HEK293 (cell line): ENCODE measurements at regions not wholly inside any gene's neighbourhood (a gene's known extent, or its start where the extent isn't known, plus 50 kb on each side); places are given as distances from the start of the nearest gene placed in this dataset.

ENCODE experiments used
- CTCF ChIA-PET: fragments of 350-600 bp; formaldehyde crosslinking; extraction: SDS; loops from one replicate; lab custom pipeline; 2021; ENCODE audit warnings: antibody characterized with exemption; lab: Yijun Ruan, JAX
- POLR2A ChIA-PET: fragments of 300-600 bp; formaldehyde crosslinking; extraction: SDS; loops from one replicate; lab custom pipeline; 2020; ENCODE audit warnings: antibody characterized with exemption, inconsistent platforms; lab: Yijun Ruan, JAX
- H3K27ac ChIP-seq: fragments of 200-500 bp; sonication (Bioruptor generic); 2 replicates; pipeline ENCODE4 v1.5.1; 2014; ENCODE audit warnings: low read depth, low read length, control low read depth, inconsistent platforms; ENCODE audit errors: extremely low read depth
- H3K36me3 ChIP-seq, 2 experiments: fragments of 200-500 bp in 1 of 2; sonication (Bioruptor generic) in 1 of 2; 1 replicate in 1 of 2; 2 replicates in 1 of 2; pipeline ENCODE4 v1.5.1; 2014 to 2017; ENCODE audit warnings: inconsistent platforms in 2 of 2, low read length in 2 of 2; ENCODE audit not compliant: control insufficient read depth in 2 of 2, insufficient read depth in 1 of 2
- H3K4me1 ChIP-seq: fragments of 200-500 bp; sonication (Bioruptor generic); 2 replicates; pipeline ENCODE4 v1.5.1; 2014; ENCODE audit warnings: mild to moderate bottlenecking, low read length, inconsistent platforms; ENCODE audit not compliant: control insufficient read depth, insufficient read depth
- H3K4me3 ChIP-seq: 2 replicates; pipeline ENCODE4 v1.5.1; 2011; ENCODE audit warnings: low read depth, mild to moderate bottlenecking, control low read depth, low read length, moderate library complexity
- H3K9me3 ChIP-seq: fragments of 200-500 bp; sonication (Bioruptor generic); 2 replicates; pipeline ENCODE4 v1.5.1; 2014; ENCODE audit warnings: low read depth, low read length, inconsistent platforms; ENCODE audit not compliant: control insufficient read depth, insufficient read depth
- BCL11B ChIP-seq: fragments of 450-650 bp; formaldehyde crosslinking; IDR thresholded peaks from 2 replicates; pipeline ENCODE4 v1.5.1; 2016; ENCODE audit warnings: low read depth, missing biosample characterization, missing genetic modification characterization
- OSR2 ChIP-seq: fragments of 450-650 bp; formaldehyde crosslinking; IDR thresholded peaks from 2 replicates; pipeline ENCODE4 v1.5.1; 2016; ENCODE audit warnings: missing biosample characterization, missing genetic modification characterization
- SP7 ChIP-seq: fragments of 450-650 bp; formaldehyde crosslinking; IDR thresholded peaks from 2 replicates; pipeline ENCODE4 v1.5.1; 2016; ENCODE audit warnings: missing biosample characterization, missing genetic modification characterization
- ZNF121 ChIP-seq: fragments of 450-650 bp; formaldehyde crosslinking; IDR thresholded peaks from 2 replicates; pipeline ENCODE4 v1.5.1; 2016; ENCODE audit warnings: missing biosample characterization, missing genetic modification characterization
- ZNF140 ChIP-seq: fragments of 450-650 bp; formaldehyde crosslinking; IDR thresholded peaks from 2 replicates; pipeline ENCODE4 v1.5.1; 2016; ENCODE audit warnings: missing biosample characterization, missing genetic modification characterization
- ZNF324 ChIP-seq: fragments of 450-650 bp; formaldehyde crosslinking; IDR thresholded peaks from 2 replicates; pipeline ENCODE4 v1.5.1; 2016; ENCODE audit warnings: missing biosample characterization, missing genetic modification characterization
- ZNF366 ChIP-seq: fragments of 450-650 bp; formaldehyde crosslinking; conservative IDR thresholded peaks from 2 replicates; pipeline ENCODE4 v1.5.1; 2016; ENCODE audit warnings: missing biosample characterization, missing genetic modification characterization
- ZNF37A ChIP-seq: fragments of 450-650 bp; IDR thresholded peaks from 2 replicates; pipeline ENCODE4 v1.5.1; 2018; ENCODE audit warnings: missing biosample characterization, missing genetic modification characterization
- ZNF529 ChIP-seq: fragments of 450-650 bp; formaldehyde crosslinking; IDR thresholded peaks from 2 replicates; pipeline ENCODE4 v1.5.1; 2017; ENCODE audit warnings: missing genetic modification characterization, missing biosample characterization; ENCODE audit not compliant: insufficient replicate concordance
- ZNF555 ChIP-seq: fragments of 450-650 bp; formaldehyde crosslinking; conservative IDR thresholded peaks from 2 replicates; pipeline ENCODE4 v1.5.1; 2017; ENCODE audit warnings: missing biosample characterization, mild to moderate bottlenecking, missing genetic modification characterization, inconsistent platforms
- ZNF610 ChIP-seq: fragments of 450-650 bp; formaldehyde crosslinking; IDR thresholded peaks from 2 replicates; pipeline ENCODE4 v1.5.1; 2016; ENCODE audit warnings: missing biosample characterization, missing genetic modification characterization, borderline replicate concordance
- ZNF707 ChIP-seq: fragments of 450-650 bp; formaldehyde crosslinking; IDR thresholded peaks from 2 replicates; pipeline ENCODE4 v1.5.1; 2016; ENCODE audit warnings: missing biosample characterization, missing genetic modification characterization
- ZNF785 ChIP-seq: fragments of 450-650 bp; formaldehyde crosslinking; IDR thresholded peaks from 2 replicates; pipeline ENCODE4 v1.5.1; 2016; ENCODE audit warnings: missing biosample characterization, missing genetic modification characterization
- ZSCAN30 ChIP-seq: fragments of 450-650 bp; IDR thresholded peaks from 2 replicates; pipeline ENCODE4 v1.5.1; 2018; ENCODE audit warnings: missing biosample characterization, mild to moderate bottlenecking, missing genetic modification characterization, moderate library complexity
- TF ChIP-seq, protein P1 (sequence below): fragments of 450-650 bp; formaldehyde crosslinking; IDR thresholded peaks from 2 replicates; pipeline ENCODE4 v1.5.1; 2017; ENCODE audit warnings: missing biosample characterization, missing genetic modification characterization
- TF ChIP-seq, protein P2 (sequence below): fragments of 450-650 bp; formaldehyde crosslinking; IDR thresholded peaks from 2 replicates; pipeline ENCODE4 v1.5.1; 2017; ENCODE audit warnings: missing biosample characterization, missing genetic modification characterization
- TF ChIP-seq, protein P3 (sequence below): fragments of 450-650 bp; formaldehyde crosslinking; IDR thresholded peaks from 2 replicates; pipeline ENCODE4 v1.5.1; 2016; ENCODE audit warnings: missing biosample characterization, missing genetic modification characterization

DNA sequence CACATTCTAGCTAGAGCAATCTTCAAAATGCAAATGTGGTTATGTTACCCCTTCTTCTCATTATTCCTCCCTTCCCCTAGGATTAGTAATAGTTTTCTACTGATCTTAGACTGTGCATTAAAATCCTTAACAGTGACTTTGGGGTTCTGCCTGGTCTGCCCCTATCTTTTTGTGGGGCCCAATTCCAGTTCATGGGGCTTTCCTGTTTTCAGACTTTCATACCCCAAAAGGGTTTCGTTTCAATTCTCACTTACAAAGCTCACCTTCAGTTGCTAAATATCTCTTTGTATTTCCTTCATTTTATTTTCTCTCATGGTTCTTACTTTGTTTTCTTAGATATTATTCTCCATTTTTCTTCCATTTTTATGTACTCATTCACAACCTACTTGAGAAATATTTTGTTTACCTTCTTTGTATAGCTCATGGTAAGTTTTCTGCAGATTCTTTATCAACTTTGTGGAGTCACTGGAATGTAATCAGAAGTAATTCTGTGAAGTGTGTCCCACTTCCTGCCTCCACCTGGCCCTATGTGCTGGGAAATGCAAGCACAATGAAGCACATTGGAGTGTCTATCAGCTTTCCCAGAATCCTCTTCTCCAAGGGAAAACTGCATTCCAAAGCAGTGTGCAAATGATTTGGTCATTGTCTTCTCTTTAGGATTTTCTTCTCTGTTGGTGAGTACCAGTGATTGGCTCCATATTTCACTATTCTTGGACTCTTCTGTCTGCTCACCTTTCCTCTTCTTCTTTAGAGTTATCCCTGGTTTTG, 350.2 kb downstream of the ZNF326 start:
- no peak overlapping the region for H3K27ac ChIP-seq
- H3K4me1 ChIP-seq, result no peaks in the 10 kb centered on the region
- H3K36me3 ChIP-seq, result no peaks in the 10 kb centered on the region
- CTCF ChIA-PET, result no interaction called here
- H3K9me3 ChIP-seq, result no peaks in the 10 kb centered on the region
- no peak overlapping the region for H3K4me3 ChIP-seq
- TF ChIP-seq, protein P1, sequence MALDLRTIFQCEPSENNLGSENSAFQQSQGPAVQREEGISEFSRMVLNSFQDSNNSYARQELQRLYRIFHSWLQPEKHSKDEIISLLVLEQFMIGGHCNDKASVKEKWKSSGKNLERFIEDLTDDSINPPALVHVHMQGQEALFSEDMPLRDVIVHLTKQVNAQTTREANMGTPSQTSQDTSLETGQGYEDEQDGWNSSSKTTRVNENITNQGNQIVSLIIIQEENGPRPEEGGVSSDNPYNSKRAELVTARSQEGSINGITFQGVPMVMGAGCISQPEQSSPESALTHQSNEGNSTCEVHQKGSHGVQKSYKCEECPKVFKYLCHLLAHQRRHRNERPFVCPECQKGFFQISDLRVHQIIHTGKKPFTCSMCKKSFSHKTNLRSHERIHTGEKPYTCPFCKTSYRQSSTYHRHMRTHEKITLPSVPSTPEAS (tag by site-specific recombination), result no peak
- TF ChIP-seq ZSCAN30, result no peak
- no peak for TF ChIP-seq ZNF324 (tag by site-specific recombination)
- POLR2A ChIA-PET, result no interaction called here

DNA sequence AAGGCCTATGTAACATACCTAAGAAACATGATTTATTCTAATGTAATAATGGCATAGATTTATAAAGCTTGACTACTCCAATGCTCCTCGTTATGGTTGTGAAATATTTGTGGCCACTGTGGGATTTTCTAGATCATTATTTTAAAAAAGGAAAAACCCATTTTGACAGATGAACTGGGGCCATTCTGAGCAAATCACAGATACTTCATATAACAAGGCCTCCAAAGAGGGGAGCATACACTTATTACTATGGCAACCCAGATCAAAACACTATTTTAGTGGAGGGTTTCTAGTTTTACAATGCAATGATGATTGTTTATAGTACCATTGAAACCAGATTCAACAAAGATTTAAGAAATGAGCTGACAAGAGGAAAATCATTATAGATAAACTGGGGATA, 346.6 kb downstream of the ZNF326 start:
- ChIA-PET CTCF (no interaction called here), POLR2A (no interaction called here)

DNA sequence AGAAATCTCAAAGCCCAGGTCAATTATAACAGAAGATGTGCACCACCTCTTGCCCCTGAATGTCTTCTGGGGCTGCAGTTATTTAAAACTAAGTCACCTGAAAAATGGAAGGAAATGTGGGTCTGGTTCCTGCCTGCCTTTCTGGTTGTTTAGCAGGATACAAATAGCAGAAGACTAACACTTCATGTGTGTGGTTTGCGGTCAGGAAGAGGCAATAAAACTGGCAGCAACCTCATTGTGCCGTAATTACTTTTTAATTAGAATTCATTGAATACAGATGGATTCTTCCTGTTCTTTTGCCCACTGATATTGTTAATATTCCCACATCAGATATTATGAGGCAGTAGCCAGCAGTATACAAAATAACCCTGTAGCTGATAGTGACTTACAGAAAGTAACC, 345.7 kb downstream of the ZNF326 start:
- ChIA-PET POLR2A (no interaction called here), CTCF (no interaction called here)
- Histone ChIP-seq H3K36me3 (no peaks in the 10 kb centered on the region), H3K4me1 (no peaks in the 10 kb centered on the region), H3K4me3 (no peak overlapping the region), H3K9me3 (no peaks in the 10 kb centered on the region), H3K27ac (no peak overlapping the region)
- TF ChIP-seq ZNF707 (tag by site-specific recombination) (no peak), ZNF366 (tag by site-specific recombination) (0 out of 2 replicates have a peak, but pooled peaks have one; percentile 35), ZNF140 (tag by site-specific recombination) (no peak), OSR2 (tag by site-specific recombination) (peak; percentile 79), SP7 (tag by site-specific recombination) (peak; percentile 47; the same call in 1 of the 2 replicates), ZNF37A (no peak), ZNF121 (tag by site-specific recombination) (no peak), ZNF785 (no peak)

More for the DNA sequence above, 346.6 kb downstream of the ZNF326 start:
- TF ChIP-seq ZNF324 (tag by site-specific recombination) (no peak), BCL11B (tag by site-specific recombination) (no peak), ZNF529 (tag by site-specific recombination) (no peak), ZNF610 (tag by site-specific recombination) (no peak), ZNF555 (tag by site-specific recombination) (no peak)
- TF ChIP-seq, protein P2, sequence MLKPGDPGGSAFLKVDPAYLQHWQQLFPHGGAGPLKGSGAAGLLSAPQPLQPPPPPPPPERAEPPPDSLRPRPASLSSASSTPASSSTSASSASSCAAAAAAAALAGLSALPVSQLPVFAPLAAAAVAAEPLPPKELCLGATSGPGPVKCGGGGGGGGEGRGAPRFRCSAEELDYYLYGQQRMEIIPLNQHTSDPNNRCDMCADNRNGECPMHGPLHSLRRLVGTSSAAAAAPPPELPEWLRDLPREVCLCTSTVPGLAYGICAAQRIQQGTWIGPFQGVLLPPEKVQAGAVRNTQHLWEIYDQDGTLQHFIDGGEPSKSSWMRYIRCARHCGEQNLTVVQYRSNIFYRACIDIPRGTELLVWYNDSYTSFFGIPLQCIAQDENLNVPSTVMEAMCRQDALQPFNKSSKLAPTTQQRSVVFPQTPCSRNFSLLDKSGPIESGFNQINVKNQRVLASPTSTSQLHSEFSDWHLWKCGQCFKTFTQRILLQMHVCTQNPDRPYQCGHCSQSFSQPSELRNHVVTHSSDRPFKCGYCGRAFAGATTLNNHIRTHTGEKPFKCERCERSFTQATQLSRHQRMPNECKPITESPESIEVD (tag by site-specific recombination), result no peak
- TF ChIP-seq, protein P3, sequence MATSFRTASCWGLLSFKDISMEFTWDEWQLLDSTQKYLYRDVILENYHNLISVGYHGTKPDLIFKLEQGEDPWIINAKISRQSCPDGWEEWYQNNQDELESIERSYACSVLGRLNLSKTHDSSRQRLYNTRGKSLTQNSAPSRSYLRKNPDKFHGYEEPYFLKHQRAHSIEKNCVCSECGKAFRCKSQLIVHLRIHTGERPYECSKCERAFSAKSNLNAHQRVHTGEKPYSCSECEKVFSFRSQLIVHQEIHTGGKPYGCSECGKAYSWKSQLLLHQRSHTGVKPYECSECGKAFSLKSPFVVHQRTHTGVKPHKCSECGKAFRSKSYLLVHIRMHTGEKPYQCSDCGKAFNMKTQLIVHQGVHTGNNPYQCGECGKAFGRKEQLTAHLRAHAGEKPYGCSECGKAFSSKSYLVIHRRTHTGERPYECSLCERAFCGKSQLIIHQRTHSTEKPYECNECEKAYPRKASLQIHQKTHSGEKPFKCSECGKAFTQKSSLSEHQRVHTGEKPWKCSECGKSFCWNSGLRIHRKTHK (tag by site-specific recombination), result no peak
- Histone ChIP-seq H3K36me3 (no peaks in the 10 kb centered on the region), H3K27ac (no peak overlapping the region), H3K4me1 (no peaks in the 10 kb centered on the region), H3K4me3 (no peak overlapping the region), H3K9me3 (no peaks in the 10 kb centered on the region)
